ENCODE measurements at regions not wholly inside any gene's neighbourhood (a gene's known extent, or its start where the extent isn't known, plus 50 kb on each side); places are given as distances from the start of the nearest gene placed in this dataset.
A peak's percentile ranks its signal among the peaks of the same experiment; 100 is the strongest.

DNA sequence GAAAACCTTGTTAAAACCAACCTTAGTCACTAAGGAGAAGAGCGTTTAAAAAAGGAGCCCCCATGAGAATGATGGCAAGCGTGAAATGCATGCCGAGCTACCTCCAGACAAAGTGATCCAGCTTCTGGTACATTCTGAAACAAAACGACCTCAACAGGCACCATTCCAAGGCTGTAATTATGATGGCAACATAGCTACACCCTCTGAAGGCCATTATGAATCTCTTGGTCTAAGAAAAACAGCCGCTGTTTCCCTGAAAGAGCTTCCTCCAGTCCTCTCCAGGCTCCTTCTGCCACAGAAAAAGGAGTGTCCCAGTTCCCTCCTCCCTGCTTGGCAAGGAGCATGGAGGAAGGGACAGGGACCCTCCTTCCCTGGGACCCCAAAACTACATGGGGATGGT, 50.0 kb upstream of the ABLIM1 start:
- ChIA-PET CTCF (interaction anchor here (0.6 to 1.2 kb wide), 3 partner anchors 9 to 159 kb away, joined by 3 read pairs; no protein-coding TSS in a partner anchor), POLR2A (no interaction called here)
- H3K27me3 ChIP-seq (ENCODE audit: control insufficient read depth, insufficient read depth, low read length) = no peaks in the 10 kb centered on the region
- no peaks in the 10 kb centered on the region for H3K36me3 ChIP-seq (ENCODE audit: control insufficient read depth, insufficient read depth, low read length)
- no peak overlapping the region for H3K4me3 ChIP-seq (ENCODE audit: low read depth, low read length)
- DNase-seq (ENCODE audit: low read depth) = no peak
- TF ChIP-seq, protein P1, sequence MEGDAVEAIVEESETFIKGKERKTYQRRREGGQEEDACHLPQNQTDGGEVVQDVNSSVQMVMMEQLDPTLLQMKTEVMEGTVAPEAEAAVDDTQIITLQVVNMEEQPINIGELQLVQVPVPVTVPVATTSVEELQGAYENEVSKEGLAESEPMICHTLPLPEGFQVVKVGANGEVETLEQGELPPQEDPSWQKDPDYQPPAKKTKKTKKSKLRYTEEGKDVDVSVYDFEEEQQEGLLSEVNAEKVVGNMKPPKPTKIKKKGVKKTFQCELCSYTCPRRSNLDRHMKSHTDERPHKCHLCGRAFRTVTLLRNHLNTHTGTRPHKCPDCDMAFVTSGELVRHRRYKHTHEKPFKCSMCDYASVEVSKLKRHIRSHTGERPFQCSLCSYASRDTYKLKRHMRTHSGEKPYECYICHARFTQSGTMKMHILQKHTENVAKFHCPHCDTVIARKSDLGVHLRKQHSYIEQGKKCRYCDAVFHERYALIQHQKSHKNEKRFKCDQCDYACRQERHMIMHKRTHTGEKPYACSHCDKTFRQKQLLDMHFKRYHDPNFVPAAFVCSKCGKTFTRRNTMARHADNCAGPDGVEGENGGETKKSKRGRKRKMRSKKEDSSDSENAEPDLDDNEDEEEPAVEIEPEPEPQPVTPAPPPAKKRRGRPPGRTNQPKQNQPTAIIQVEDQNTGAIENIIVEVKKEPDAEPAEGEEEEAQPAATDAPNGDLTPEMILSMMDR (IDR thresholded peaks at IDR 0.05; ENCODE audit: insufficient read depth, low read depth, low read length) = no peak

DNA sequence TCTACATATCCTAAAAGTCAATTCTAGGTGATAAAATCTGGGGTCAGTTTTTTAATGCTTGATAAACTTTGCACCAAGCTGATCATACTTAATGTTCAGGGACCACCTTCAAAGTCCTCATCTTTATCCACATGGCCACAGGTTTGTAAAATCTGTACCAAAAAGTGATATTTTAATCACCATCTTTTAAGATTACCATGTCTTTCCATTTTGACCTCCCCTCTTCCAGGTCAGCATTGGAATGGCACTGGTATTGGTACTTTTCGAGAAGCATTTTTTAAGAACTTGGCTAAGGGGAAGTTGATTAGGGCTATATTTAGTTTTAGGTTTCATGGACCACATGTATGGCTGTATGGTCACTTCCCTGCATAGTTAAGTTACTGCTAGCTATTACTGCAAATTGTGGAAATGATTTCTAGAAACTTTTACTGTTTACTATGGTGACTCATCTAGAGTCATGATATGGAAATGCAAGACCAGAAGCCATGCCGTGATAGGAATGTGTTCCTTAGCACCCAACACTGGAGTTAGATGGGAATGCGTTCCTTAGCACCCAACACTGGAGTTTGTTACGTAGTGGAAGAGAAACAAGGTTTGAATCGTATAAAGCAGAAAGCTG, 50.8 kb upstream of the ABLIM1 start:
- ChIA-PET POLR2A (interaction anchor here (0.6 kb wide), 1 partner anchor 10 kb away, joined by 5 read pairs; no protein-coding TSS in a partner anchor), CTCF (interaction anchor here (1.2 kb wide), 2 partner anchors 159 to 238 kb away, joined by 3 read pairs; no protein-coding TSS in a partner anchor)
- H3K27me3 ChIP-seq (ENCODE audit: control insufficient read depth, insufficient read depth, low read length) = no peaks in the 10 kb centered on the region
- no peak overlapping the region for H3K4me3 ChIP-seq (ENCODE audit: low read depth, low read length)
- H3K36me3 ChIP-seq (ENCODE audit: control insufficient read depth, insufficient read depth, low read length) = no peaks in the 10 kb centered on the region
- TF ChIP-seq, protein P1 (IDR thresholded peaks at IDR 0.05; ENCODE audit: insufficient read depth, low read depth, low read length) = no peak
- peak; percentile 37 for DNase-seq (ENCODE audit: low read depth)

DNA sequence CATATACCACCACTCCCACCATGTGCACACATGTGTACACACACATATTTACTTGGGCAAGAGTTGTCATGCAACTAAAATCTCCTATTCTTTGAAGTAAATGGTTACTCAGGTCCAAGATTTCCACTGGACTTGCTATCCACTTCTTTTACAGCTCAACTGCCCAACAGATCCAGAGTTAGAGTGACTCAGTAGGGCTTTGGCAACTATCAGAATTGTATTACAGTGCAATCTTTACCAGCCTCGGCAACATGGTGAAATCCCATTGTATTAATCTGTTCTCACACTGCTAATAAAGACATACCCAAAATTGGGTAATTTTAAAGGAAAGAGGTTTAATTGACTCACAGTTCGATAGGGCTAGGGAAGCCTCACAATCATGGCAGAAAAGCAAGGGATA, 51.9 kb upstream of the ABLIM1 start:
- ChIA-PET POLR2A (no interaction called here), CTCF (interaction anchor here (1.0 kb wide), 1 partner anchor 32 kb away, joined by 3 read pairs; no protein-coding TSS in a partner anchor)
- Histone ChIP-seq H3K4me3 (ENCODE audit: low read depth, low read length) (no peak overlapping the region), H3K36me3 (ENCODE audit: control insufficient read depth, insufficient read depth, low read length) (no peaks in the 10 kb centered on the region), H3K27me3 (ENCODE audit: control insufficient read depth, insufficient read depth, low read length) (no peaks in the 10 kb centered on the region)
- TF ChIP-seq, protein P1 (IDR thresholded peaks at IDR 0.05; ENCODE audit: insufficient read depth, low read depth, low read length) = no peak
- DNase-seq (ENCODE audit: low read depth) = no peak

DNA sequence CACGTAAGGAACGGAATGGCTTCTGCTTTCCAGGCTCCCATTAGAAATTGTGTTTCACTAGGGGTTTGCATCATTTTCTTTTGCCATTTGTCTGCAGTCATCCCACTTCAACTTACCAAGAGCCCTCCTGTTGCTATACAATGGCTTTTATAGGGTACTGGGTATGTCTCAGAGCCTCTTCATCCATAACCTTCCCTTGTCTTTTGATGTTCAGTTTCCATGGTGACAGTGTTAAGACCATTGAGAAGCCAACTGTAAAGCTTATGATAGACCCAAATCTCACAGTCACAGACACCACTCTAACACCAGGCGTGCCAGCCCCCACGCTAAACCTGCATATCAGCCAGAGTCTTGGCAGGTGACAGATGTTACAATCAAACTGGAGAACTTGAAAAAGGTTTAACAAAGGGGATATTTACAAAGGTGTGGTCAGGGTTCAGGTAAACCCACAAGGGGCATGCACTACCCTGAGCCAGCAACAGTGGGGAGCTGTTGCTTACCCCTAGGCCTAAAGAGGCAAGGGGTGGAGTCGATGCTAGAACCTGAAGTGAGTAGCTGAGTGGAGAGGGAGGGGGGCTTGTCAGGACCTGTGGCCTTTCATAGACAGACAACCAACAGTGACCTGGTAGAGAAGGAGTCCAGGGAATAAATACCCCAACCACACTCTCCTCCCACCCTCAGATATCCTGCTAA, 53.2 kb upstream of the ABLIM1 start:
- ChIA-PET CTCF (interaction anchor here (2.4 kb wide), 1 partner anchor 240 kb away, joined by 6 read pairs; no protein-coding TSS in a partner anchor), POLR2A (no interaction called here)
- H3K4me3 ChIP-seq (ENCODE audit: low read depth, low read length) = no peak overlapping the region

DNA sequence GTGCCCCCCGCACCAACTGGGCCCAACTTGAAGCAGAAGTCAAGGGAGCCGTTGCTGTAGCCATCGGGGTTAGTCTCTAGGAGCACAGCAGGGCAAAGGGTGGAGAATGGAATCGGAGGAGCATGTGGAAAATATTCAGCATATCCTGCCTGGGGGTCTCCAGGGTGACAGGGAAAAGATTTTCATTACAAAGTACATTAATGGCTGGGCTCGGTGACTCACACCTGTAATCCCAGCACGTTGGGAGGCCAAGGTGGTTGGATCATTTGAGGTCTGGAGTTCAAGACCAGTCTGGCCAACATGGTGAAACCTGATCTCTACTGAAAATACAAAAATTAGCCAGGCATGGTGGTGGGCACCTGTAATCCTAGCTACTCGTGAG, 53.8 kb upstream of the ABLIM1 start:
- POLR2A ChIA-PET = no interaction called here
- no peaks in the 10 kb centered on the region for H3K36me3 ChIP-seq (ENCODE audit: control insufficient read depth, insufficient read depth, low read length)
- CTCF ChIA-PET = interaction anchor here (1.8 to 2.4 kb wide), 2 partner anchors 73 to 240 kb away, joined by 4 to 6 read pairs; no protein-coding TSS in a partner anchor
- H3K4me3 ChIP-seq (ENCODE audit: low read depth, low read length) = no peak overlapping the region
- no peak for DNase-seq (ENCODE audit: low read depth)
- TF ChIP-seq, protein P1 (IDR thresholded peaks at IDR 0.05; ENCODE audit: insufficient read depth, low read depth, low read length) = no peak
- no peaks in the 10 kb centered on the region for H3K27me3 ChIP-seq (ENCODE audit: control insufficient read depth, insufficient read depth, low read length)

More for the DNA sequence above, 53.2 kb upstream of the ABLIM1 start:
- TF ChIP-seq, protein P1 (IDR thresholded peaks at IDR 0.05; ENCODE audit: insufficient read depth, low read depth, low read length) = no peak
- DNase-seq (ENCODE audit: low read depth) = no peak
- Histone ChIP-seq H3K27me3 (ENCODE audit: control insufficient read depth, insufficient read depth, low read length) (no peaks in the 10 kb centered on the region), H3K36me3 (ENCODE audit: control insufficient read depth, insufficient read depth, low read length) (no peaks in the 10 kb centered on the region)

All from BJ (cell line).